Keratinocyte (primary cell): ENCODE measurements at regions not wholly inside any gene's neighbourhood (a gene's known extent, or its start where the extent isn't known, plus 50 kb on each side); places are given as distances from the start of the nearest gene placed in this dataset.

Experiments
- DNase-seq: peaks from one replicate; pipeline ENCODE4 v3.0.0-alpha.2; 2011; ENCODE audit warnings: low read depth, missing footprints, low spot score
- FAIRE-seq: peaks from 2 replicates; lab custom pipeline; 2011; peaks lifted over from hg19 to GRCh38; lab: Jason Lieb, UNC
- H2AFZ ChIP-seq: 2 replicates; pipeline ENCODE4 v1.6.0; 2012; ENCODE audit warnings: low read length, control low read depth, inconsistent platforms; ENCODE audit not compliant: control insufficient read depth
- H3K27ac ChIP-seq: 2 replicates; pipeline ENCODE4 v1.5.1; 2011; ENCODE audit warnings: low read length; ENCODE audit not compliant: control insufficient read depth, insufficient read depth
- H3K27me3 ChIP-seq: 3 replicates; pipeline ENCODE4 v1.6.0; 2011; ENCODE audit warnings: low read length; ENCODE audit not compliant: control insufficient read depth, insufficient read depth; ENCODE audit errors: extremely low read depth
- H3K36me3 ChIP-seq, 2 experiments: 2 replicates in 1 of 2; 3 replicates in 1 of 2; pipeline ENCODE4 v1.5.1; 2011; ENCODE audit warnings: low read length in 2 of 2, mild to moderate bottlenecking in 1 of 2; ENCODE audit not compliant: control insufficient read depth in 2 of 2, insufficient read depth in 2 of 2; ENCODE audit errors: extremely low read depth in 1 of 2
- H3K4me1 ChIP-seq: 3 replicates; pipeline ENCODE4 v1.5.1; 2011; ENCODE audit warnings: low read length; ENCODE audit not compliant: control insufficient read depth, insufficient read depth; ENCODE audit errors: extremely low read depth
- H3K4me2 ChIP-seq: 3 replicates; pipeline ENCODE4 v1.6.0; 2011; ENCODE audit warnings: low read depth, low read length; ENCODE audit not compliant: control insufficient read depth, insufficient read depth; ENCODE audit errors: extremely low read depth
- H3K4me3 ChIP-seq, 3 experiments: fragments of 200-600 bp in 1 of 3; sonication (generic) in 1 of 3; 2 replicates in 2 of 3; 3 replicates in 1 of 3; pipeline ENCODE4 v1.5.1; 2011 to 2016; ENCODE audit warnings: low read length in 3 of 3, mild to moderate bottlenecking in 3 of 3, control low read depth in 2 of 3, inconsistent platforms in 1 of 3, low read depth in 1 of 3, mixed read lengths in 1 of 3, mixed run types in 1 of 3, moderate library complexity in 1 of 3; ENCODE audit not compliant: control insufficient read depth in 2 of 3, insufficient read depth in 2 of 3; ENCODE audit errors: extremely low read depth in 1 of 3
- H3K79me2 ChIP-seq: 2 replicates; pipeline ENCODE4 v1.6.0; 2012; ENCODE audit warnings: low read length; ENCODE audit not compliant: control insufficient read depth, insufficient read depth
- H3K9ac ChIP-seq: 3 replicates; pipeline ENCODE4 v1.6.0; 2011; ENCODE audit warnings: low read length; ENCODE audit not compliant: control insufficient read depth, insufficient read depth; ENCODE audit errors: extremely low read depth
- H3K9me1 ChIP-seq: 3 replicates; pipeline ENCODE4 v1.6.0; 2011; ENCODE audit warnings: low read length; ENCODE audit not compliant: control insufficient read depth, insufficient read depth; ENCODE audit errors: extremely low read depth
- H3K9me3 ChIP-seq: 2 replicates; pipeline ENCODE4 v1.5.1; 2012; ENCODE audit warnings: low read depth, low read length; ENCODE audit not compliant: control insufficient read depth
- H4K20me1 ChIP-seq: 3 replicates; pipeline ENCODE4 v1.6.0; 2011; ENCODE audit warnings: low read length; ENCODE audit not compliant: control insufficient read depth, insufficient read depth; ENCODE audit errors: extremely low read depth
- EZH2 ChIP-seq: IDR thresholded peaks from one replicate; pipeline ENCODE4 v1.6.1; 2012; ENCODE audit warnings: inconsistent platforms, mild to moderate bottlenecking, low read length, moderate library complexity
- dilution Hi-C: fragments of 300-500 bp; cut with MboI; formaldehyde crosslinking; loops from one replicate; pipeline ENCODE4 v1.7.0; 2020; ENCODE audit warnings: low sequenced_read_pairs; ENCODE audit not compliant: extremely low pct_ligation_motif_present
- TF ChIP-seq, protein P1 (sequence below), 3 experiments: IDR thresholded peaks in 1 of 3; conservative IDR thresholded peaks in 1 of 3; optimal IDR thresholded peaks in 1 of 3; 2 replicates in 2 of 3; 3 replicates in 1 of 3; pipeline versions ENCODE3 to v1.5.1; 2011; ENCODE audit warnings: low read length in 3 of 3, mild to moderate bottlenecking in 3 of 3, moderate library complexity in 2 of 3, control low read depth in 1 of 3, inconsistent platforms in 1 of 3; ENCODE audit not compliant: insufficient read depth in 2 of 3; ENCODE audit errors: extremely low read depth in 1 of 3

GRCh38 chr4:166363198-166363597, 490.2 kb downstream of the TLL1 start:
- no peak for FAIRE-seq
- dilution Hi-C loops: no loop called here

GRCh38 chr4:166366012-166366411, 493.0 kb downstream of the TLL1 start:
- FAIRE-seq (peak; percentile 20), DNase-seq (no peak)
- H4K20me1 ChIP-seq: no peaks in the 10 kb centered on the region
- no peaks in the 10 kb centered on the region for H3K36me3 ChIP-seq
- H3K79me2 ChIP-seq: no peaks in the 10 kb centered on the region
- no peak overlapping the region for H3K4me2 ChIP-seq
- H3K27me3 ChIP-seq: no peaks in the 10 kb centered on the region
- H2AFZ ChIP-seq: no peak overlapping the region
- H3K4me3 ChIP-seq: no peak overlapping the region
- H3K9ac ChIP-seq: no peak overlapping the region
- TF ChIP-seq, protein P1, sequence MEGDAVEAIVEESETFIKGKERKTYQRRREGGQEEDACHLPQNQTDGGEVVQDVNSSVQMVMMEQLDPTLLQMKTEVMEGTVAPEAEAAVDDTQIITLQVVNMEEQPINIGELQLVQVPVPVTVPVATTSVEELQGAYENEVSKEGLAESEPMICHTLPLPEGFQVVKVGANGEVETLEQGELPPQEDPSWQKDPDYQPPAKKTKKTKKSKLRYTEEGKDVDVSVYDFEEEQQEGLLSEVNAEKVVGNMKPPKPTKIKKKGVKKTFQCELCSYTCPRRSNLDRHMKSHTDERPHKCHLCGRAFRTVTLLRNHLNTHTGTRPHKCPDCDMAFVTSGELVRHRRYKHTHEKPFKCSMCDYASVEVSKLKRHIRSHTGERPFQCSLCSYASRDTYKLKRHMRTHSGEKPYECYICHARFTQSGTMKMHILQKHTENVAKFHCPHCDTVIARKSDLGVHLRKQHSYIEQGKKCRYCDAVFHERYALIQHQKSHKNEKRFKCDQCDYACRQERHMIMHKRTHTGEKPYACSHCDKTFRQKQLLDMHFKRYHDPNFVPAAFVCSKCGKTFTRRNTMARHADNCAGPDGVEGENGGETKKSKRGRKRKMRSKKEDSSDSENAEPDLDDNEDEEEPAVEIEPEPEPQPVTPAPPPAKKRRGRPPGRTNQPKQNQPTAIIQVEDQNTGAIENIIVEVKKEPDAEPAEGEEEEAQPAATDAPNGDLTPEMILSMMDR (optimal IDR thresholded peaks at IDR 0.05 in 1 of 3, IDR thresholded peaks at IDR 0.05 in 1 of 3, conservative IDR thresholded peaks at IDR 0.05 in 1 of 3; ENCODE audit: extremely low read depth in 1 of 3, insufficient read depth in 2 of 3, low read length in 3 of 3): no peak
- no peak for TF ChIP-seq EZH2
- H3K9me3 ChIP-seq: no peaks in the 10 kb centered on the region
- dilution Hi-C loops: no loop called here
- H3K27ac ChIP-seq: no peak overlapping the region
- H3K4me1 ChIP-seq: no peaks in the 10 kb centered on the region
- no peaks in the 10 kb centered on the region for H3K9me1 ChIP-seq

More at GRCh38 chr4:166363198-166363597, 490.2 kb downstream of the TLL1 start:
- no peaks in the 10 kb centered on the region for H3K9me3 ChIP-seq
- no peak overlapping the region for H3K27ac ChIP-seq
- no peaks in the 10 kb centered on the region for H3K36me3 ChIP-seq
- no peaks in the 10 kb centered on the region for H3K4me1 ChIP-seq
- no peak for TF ChIP-seq EZH2
- TF ChIP-seq, protein P1 (optimal IDR thresholded peaks at IDR 0.05 in 1 of 3, IDR thresholded peaks at IDR 0.05 in 1 of 3, conservative IDR thresholded peaks at IDR 0.05 in 1 of 3; ENCODE audit: extremely low read depth in 1 of 3, insufficient read depth in 2 of 3, low read length in 3 of 3): no peak
- no peak overlapping the region for H3K4me2 ChIP-seq
- no peak overlapping the region for H3K9ac ChIP-seq
- H4K20me1 ChIP-seq: no peaks in the 10 kb centered on the region
- H3K9me1 ChIP-seq: no peaks in the 10 kb centered on the region
- H3K4me3 ChIP-seq: no peak overlapping the region
- no peaks in the 10 kb centered on the region for H3K79me2 ChIP-seq
- no peak for DNase-seq
- H2AFZ ChIP-seq: no peak overlapping the region
- H3K27me3 ChIP-seq: no peaks in the 10 kb centered on the region
